GM20000 (cell line): ENCODE measurements at regions not wholly inside any gene's neighbourhood (a gene's known extent, or its start where the extent isn't known, plus 50 kb on each side); places are given as distances from the start of the nearest gene placed in this dataset.

Experiments
- DNase-seq: peaks from one replicate; pipeline ENCODE4 v3.0.0; 2012; ENCODE audit warnings: low spot score
- TF ChIP-seq, protein P1 (sequence below): IDR thresholded peaks from 2 replicates; pipeline ENCODE4 v1.5.1; 2012; ENCODE audit warnings: mild to moderate bottlenecking, control low read depth; ENCODE audit errors: extremely low read depth, missing control alignments

GRCh38 chr12:89919241-89919906 lies 210.7 kb upstream of the ATP2B1 start:
- DNase-seq, result no peak
- TF ChIP-seq, protein P1, sequence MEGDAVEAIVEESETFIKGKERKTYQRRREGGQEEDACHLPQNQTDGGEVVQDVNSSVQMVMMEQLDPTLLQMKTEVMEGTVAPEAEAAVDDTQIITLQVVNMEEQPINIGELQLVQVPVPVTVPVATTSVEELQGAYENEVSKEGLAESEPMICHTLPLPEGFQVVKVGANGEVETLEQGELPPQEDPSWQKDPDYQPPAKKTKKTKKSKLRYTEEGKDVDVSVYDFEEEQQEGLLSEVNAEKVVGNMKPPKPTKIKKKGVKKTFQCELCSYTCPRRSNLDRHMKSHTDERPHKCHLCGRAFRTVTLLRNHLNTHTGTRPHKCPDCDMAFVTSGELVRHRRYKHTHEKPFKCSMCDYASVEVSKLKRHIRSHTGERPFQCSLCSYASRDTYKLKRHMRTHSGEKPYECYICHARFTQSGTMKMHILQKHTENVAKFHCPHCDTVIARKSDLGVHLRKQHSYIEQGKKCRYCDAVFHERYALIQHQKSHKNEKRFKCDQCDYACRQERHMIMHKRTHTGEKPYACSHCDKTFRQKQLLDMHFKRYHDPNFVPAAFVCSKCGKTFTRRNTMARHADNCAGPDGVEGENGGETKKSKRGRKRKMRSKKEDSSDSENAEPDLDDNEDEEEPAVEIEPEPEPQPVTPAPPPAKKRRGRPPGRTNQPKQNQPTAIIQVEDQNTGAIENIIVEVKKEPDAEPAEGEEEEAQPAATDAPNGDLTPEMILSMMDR, result no peak

- DNase-seq, result no peak
- TF ChIP-seq, protein P1, result no peak
These were observed 209.7 kb upstream of the ATP2B1 start for GRCh38 chr12:89918172-89918846.

- TF ChIP-seq, protein P1, result no peak
- no peak for DNase-seq
These were observed 201.1 kb upstream of the ATP2B1 start for GRCh38 chr12:89909753-89910152.

- DNase-seq, result no peak
- TF ChIP-seq, protein P1, result no peak
These were observed 199.0 kb upstream of the ATP2B1 start for GRCh38 chr12:89907659-89908058.

DNA sequence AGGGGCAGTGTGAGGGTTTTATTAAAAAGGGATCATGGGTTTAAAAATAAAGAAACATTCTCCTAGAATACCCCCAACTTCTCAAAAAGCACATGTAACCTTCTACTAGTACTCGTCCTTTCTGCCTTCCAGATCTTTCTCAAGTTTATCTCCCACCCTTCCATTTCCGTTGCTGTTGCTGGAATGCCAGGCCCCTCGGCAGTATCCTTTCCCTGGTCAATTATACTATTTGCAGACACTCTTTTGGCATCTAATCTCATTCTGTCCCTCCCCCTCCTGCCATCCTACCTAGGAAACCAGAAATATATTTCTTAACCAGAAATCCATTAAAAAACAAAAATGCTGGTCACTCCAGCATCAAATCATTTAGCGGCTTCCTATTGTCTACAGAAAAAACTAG lies 198.2 kb upstream of the ATP2B1 start:
- no peak for DNase-seq
- TF ChIP-seq, protein P1, result no peak

DNA sequence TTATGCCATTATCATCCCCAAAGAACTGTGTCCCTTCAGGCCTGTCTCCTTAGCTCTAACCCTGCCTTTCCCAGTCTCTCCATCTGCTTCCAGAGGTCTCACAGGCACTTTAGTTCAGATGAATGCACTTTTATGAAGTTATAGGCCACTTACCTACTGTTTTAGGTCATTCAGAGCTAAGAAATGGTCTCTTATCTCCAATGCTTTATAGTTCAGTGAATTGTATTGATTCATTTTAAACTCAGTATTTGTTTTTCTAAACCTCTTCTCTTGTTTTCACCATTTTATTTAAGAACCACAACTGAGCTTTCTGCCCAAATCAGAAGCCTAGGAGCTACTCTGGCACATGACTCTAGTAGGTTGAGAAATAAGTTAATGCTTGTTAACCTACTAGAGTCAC lies 197.5 kb upstream of the ATP2B1 start:
- DNase-seq, result no peak
- TF ChIP-seq, protein P1, result no peak

DNA sequence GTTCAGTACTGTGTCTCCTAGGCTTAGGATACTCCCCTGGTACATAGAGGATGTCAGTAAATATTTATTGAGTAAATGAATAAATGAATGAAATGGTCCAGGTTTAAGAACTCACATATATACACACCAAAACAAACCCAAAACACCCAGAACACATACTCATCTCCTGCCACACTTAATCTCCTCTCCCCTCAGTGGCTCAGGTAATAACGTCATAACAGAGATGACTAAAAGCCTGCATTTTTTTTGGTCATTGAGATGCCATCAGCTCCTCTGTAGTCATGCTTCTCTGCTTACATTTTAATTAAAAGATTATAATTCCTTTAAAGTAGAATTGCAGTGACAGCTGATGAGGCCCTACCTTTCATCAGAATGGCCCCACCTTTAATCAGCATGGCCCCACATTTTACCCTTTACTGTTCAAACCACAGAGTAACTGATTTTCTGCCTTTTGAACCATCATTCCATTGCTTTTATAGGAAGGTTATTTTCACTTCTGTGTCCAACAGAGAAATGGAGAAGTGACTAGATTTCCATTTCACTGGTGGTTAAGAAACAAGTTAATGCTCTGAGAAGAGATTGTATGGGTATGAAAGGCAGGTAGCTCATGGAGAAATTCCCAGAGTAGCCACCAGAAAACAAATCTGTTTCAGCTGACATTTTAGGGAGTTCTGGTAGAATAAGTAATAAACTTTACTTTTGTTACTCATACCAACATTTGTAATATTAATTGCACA lies 193.4 kb upstream of the ATP2B1 start:
- TF ChIP-seq, protein P1, result no peak
- no peak for DNase-seq
